ENCODE measurements at regions not wholly inside any gene's neighbourhood (a gene's known extent, or its start where the extent isn't known, plus 50 kb on each side); places are given as distances from the start of the nearest gene placed in this dataset.

GRCh38 chr11:81573367-81573766, 1160.3 kb downstream of the FAM181B start:
- FAIRE-seq (no peak), DNase-seq (ENCODE audit: low read depth, low spot score) (no peak), ATAC-seq (no peak)
- Histone ChIP-seq H3K9ac (ENCODE audit: control insufficient read depth, insufficient read depth, low read length) (no peak overlapping the region), H3K79me2 (ENCODE audit: control insufficient read depth, insufficient read depth, low read length) (no peaks in the 10 kb centered on the region), H2AFZ (ENCODE audit: control insufficient read depth, low read depth, low read length) (no peak overlapping the region), H3K4me2 (ENCODE audit: control insufficient read depth, insufficient read depth) (no peak overlapping the region), H3K4me1 (ENCODE audit: control insufficient read depth, insufficient read depth, low read length) (no peaks in the 10 kb centered on the region), H3K9me3 (replicated peaks; ENCODE audit: control insufficient read depth, insufficient read depth, low read length) (no peaks in the 10 kb centered on the region), H3K4me3 (no peak overlapping the region), H4K20me1 (ENCODE audit: control insufficient read depth, insufficient read depth) (no peaks in the 10 kb centered on the region), H3K27ac (ENCODE audit: control insufficient read depth, insufficient read depth) (no peak overlapping the region), H3K36me3 (ENCODE audit: control insufficient read depth in 2 of 2, insufficient read depth in 2 of 2, low read length in 1 of 2) (no peaks in the 10 kb centered on the region), H3K27me3 (replicated peaks in 1 of 2; ENCODE audit: control insufficient read depth in 2 of 2, insufficient read depth in 2 of 2, low read length in 1 of 2) (no peaks in the 10 kb centered on the region)
- ChIA-PET CTCF (no interaction called here), RAD21 (ENCODE audit: unreplicated experiment) (no interaction called here), SMC1A (ENCODE audit: uncharacterized antibody, unreplicated experiment) (no interaction called here), POLR2A (no interaction called here)
- BruUV-seq (replicated peaks): no TSS peak
- 0% methylated on average over 1 of the region's 1 CpG for WGBS (ENCODE audit: insufficient coverage, insufficient replicate concordance, low lambda C conversion rate, missing lambda C conversion rate)
- in situ Hi-C loops (cut with MboI): no loop called here
- intact Hi-C loops (cut with micrococcal nuclease; ENCODE audit: unreplicated experiment): no loop called here
- TF ChIP-seq ZZZ3 (IDR thresholded peaks at IDR 0.05; ENCODE audit: control insufficient read depth, insufficient read length, low read depth) (no peak), IRF3 (IDR thresholded peaks at IDR 0.05) (no peak), TARDBP (IDR thresholded peaks at IDR 0.05; ENCODE audit: borderline replicate concordance) (no peak), ZNF274 (IDR thresholded peaks at IDR 0.05; ENCODE audit: insufficient read depth, insufficient read length) (no peak), ETV6 (conservative IDR thresholded peaks at IDR 0.05 in 1 of 2, IDR thresholded peaks at IDR 0.05 in 1 of 2; ENCODE audit: borderline replicate concordance in 1 of 2, low read depth in 1 of 2) (no peak), NFIC (IDR thresholded peaks at IDR 0.05; ENCODE audit: low read depth, low read length) (no peak), NFXL1 (IDR thresholded peaks at IDR 0.05; ENCODE audit: borderline replicate concordance) (no peak), MYC (IDR thresholded peaks at IDR 0.05; ENCODE audit: insufficient read depth, insufficient read length, insufficient replicate concordance, low read length, severe bottlenecking) (no peak), WRNIP1 (IDR thresholded peaks at IDR 0.05; ENCODE audit: borderline replicate concordance, low read depth, low read length) (no peak), LARP7 (IDR thresholded peaks at IDR 0.05) (no peak), IRF4 (IDR thresholded peaks at IDR 0.05; ENCODE audit: low read depth, low read length) (no peak), SP1 (IDR thresholded peaks at IDR 0.05; ENCODE audit: low read depth, low read length) (no peak), SKIL (IDR thresholded peaks at IDR 0.05; ENCODE audit: low read depth, poor library complexity, severe bottlenecking) (no peak), ZNF592 (IDR thresholded peaks at IDR 0.05) (no peak), TBL1XR1 (IDR thresholded peaks at IDR 0.05; ENCODE audit: low read depth, low read length) (no peak), EZH2 (IDR thresholded peaks at IDR 0.05; ENCODE audit: borderline replicate concordance, control insufficient read depth, low read depth, low read length) (no peak), IKZF1 (conservative IDR thresholded peaks at IDR 0.05) (no peak)
